NCI-H146 treated with DMSO at 0.1 percent for 48 hours (cell line): ENCODE measurements at regions not wholly inside any gene's neighbourhood (a gene's known extent, or its start where the extent isn't known, plus 50 kb on each side); places are given as distances from the start of the nearest gene placed in this dataset.
"Not testable (repeated sequence)": the region's sequence is repeated elsewhere in the genome, so short reads cannot be mapped to it uniquely, and the experiment has no call there.

Experiments
- DNase-seq: peaks from one replicate; lab custom pipeline; 2025; ENCODE audit not compliant: unreplicated experiment; lab: John Stamatoyannopoulos, UW

DNA sequence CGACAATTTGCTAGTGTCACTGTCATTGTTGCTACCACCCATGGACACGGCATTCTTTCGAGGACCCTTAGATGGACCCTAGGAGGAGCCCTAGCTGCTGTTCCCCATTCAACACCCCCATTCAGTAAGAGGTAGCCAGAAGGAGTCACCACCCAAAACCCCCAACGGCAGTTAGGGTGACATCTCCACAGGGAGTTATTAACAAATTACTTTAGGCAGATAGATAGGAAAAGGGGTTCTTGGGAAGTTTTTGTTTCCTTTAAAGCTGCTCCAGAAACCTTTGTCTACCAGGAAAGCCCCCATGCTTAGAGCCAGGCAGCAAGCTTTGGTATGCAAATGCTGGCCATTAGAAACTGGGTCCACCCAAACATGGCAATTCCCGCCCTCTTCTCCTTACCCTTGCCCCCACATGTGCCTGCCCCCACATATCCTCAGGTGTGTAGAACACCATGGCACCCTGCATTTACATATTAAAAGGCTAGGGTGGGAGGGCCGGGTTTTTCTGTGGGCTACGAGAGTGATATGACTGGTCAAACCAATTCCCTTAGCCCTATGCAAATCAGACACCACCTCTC is 190.9 kb downstream of the SLITRK6 start:
- no peak for DNase-seq

DNA sequence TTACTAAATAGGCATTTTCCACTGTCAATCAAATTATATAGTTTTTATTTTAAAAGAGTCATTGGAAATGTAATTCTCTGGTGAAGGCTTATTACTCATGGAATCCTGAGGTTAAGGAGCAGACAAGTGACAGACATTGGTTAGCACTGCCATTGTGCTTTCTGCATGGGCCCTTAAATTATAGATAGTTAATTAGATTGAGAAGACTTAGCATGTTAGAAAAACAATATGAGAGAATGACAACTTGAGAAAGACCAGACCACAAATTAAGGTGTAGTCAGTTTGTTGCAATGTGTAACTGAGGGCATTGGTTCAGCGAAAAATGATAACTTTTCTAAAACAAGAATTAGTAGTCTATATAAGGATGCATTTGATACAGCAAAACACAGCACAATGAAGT is 195.5 kb downstream of the SLITRK6 start:
- DNase-seq, result no peak

DNA sequence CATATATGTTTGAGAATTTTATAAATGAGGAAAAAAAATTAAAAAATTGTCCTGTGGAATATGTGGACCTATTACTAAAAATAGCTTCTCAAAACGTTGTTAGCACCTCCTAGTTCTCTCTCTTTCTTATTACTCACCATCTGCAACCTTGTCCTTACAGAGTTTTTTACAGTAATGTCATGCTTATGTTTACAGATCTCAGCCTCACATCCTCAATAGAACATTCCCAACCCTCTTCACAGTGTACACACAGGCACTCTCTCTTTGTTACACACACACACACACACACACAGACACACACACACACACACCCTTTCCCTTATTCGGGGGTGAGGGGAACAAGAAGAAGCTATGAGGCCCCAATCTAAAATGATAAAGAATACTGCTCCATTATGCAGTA is 197.7 kb downstream of the SLITRK6 start:
- DNase-seq, result no peak

DNA sequence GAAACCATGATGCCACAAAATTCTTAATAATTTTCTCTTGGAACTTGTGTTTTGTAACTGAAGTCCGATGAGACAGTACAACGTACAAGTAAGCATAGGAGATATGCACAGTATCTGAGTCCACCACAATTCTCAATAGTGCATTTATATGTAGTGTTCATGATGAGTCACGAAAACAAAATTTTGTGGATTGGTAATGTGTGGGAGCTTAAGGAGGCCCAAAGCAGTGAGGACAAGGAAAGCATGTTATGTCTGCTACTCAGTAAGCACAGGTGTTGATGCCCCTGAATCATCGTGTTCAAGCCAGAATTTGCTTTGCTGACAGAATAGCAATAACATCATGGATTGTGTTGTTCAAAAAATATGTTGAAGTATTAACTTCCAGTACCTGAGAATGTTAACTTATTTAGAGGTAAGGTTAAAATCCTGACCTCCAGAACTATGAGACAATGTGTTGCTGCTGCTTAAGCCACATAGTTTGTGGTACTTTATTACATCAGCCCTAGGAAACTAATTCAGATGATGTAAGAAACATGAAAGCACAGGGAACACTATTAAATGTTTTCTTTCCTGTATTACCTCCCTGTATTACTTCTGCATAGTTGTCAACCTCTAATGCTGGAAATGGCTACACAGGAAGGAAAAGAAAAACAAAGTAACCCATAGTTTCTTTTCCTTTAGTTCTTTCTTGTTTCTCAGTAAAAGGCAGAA is 201.3 kb downstream of the SLITRK6 start:
- no peak for DNase-seq

DNA sequence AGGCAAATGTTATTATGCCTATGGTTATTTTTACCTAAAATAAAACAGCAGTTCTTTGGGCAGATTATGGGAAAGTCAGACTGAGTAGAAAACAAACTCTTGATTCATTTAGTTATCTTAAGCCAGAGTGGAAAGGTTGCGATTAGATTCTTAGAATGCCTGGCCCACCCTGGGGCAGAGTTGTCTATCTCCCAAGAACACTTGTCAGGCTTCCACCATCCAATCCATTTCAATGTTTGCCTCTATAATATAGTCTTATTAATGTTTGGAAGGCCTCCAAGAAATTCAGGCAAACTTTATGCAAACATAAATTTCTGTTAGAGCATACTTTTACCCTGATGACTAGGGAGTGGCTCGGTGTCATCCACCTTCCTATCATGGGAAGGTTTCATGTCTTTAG is 207.0 kb downstream of the SLITRK6 start:
- no peak for DNase-seq

DNA sequence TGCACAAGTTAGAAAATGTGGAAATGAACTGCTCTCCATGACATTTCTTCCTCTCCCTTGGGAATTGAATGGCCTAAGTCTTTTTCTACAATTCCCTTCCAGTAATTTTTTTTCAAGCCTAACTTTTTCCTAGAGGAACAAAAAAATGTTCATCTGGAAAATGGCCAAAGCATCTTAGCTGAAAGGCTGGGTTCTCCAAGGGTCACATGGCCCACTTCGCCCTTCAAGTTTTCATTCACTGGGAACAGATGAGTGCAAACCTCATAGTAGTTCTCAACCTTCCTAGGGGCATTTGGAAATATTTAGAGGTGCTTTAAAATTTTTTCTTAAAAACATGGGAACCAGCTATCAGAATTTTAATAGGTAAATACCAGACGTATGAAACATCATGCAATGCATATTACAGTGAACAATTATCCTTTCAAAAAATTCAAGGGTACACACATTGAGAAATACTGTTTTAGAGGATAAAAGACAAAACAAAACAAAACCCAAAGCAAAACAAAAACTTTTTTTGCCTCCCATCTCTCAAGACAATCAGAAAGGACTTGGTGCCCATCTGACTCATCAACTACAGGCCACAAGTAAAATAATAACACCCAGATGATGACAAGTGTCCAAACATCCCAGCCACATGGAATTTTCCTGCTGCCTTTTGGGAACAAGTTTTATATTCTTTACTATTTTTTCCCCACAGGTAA is 208.8 kb downstream of the SLITRK6 start:
- no peak for DNase-seq

DNA sequence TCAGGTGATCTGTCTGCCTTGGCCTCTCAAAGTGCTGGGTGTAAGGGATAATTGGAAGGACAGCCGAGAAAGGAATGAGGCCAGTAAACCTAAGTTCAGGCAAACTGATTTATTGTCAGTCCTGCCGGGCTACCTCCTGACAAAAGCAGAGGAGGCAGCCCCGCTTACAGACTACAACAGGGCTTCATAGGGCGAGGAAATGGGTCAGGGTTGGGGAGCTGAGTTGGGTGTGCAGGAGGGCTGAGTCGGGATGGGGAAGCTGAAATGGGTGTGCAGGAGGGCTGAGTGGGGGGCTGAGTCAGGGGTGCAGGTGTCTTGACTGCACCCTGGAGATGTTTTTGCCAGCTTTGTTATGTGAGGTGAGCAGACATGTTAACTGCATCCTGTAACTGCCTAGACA is 210.2 kb downstream of the SLITRK6 start:
- no peak for DNase-seq

DNA sequence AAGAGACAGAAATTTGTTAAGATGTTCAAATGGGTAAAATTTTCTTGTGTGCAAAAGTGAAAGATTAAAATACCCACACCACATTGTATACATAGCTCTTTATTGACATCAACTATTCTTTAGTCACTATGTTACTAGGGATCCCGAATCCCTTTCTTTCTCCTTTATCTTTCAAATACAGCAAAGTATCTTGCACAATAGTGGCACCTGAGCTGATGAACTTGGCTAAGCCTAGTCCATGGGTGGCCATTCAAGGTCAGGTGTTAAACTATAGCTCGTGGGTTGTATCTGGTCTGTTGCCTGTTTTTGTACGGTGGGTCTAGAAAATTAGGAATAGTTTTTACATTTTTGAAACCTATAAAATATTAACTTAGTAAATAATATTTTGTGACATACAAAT is 210.9 kb downstream of the SLITRK6 start:
- no peak for DNase-seq

DNA sequence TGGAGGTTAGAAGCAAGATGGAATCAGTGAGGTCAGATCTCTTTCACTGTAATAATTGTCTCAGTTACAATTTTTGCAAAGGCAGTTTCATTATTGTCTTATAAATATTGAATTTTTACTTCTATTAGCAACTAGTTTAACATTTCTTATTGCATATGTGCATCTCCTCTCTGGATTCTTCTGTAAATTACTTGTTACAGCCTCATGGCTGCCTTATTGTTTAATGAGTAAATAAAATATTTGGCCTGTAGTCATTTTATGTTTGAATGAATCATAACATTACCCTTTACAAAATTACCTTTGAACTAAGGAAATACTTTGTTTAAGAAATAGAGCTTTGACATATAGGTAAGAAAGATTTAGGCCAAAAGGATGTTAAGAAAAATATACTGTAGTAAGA is 212.4 kb downstream of the SLITRK6 start:
- no peak for DNase-seq

DNA sequence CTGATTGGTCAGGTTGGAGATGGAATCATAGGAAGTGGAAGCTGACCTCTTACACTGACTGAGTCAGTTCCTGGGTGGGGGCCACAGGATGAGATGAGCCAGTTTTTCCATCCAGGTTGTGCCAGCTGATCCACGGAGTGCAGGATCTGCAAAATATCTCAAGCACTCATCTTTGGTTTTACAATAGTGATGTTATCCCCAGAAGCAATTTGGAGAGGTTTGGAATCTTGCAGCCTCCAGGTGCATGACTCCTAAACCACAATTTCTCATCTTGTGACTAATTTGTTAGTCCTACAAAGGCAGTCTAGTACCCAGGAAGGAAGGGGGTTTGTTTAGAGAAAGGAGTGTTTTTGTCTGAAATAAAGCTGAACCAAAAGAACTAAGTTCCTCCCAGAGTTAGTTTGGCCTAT is 212.8 kb downstream of the SLITRK6 start:
- DNase-seq, result no peak

DNA sequence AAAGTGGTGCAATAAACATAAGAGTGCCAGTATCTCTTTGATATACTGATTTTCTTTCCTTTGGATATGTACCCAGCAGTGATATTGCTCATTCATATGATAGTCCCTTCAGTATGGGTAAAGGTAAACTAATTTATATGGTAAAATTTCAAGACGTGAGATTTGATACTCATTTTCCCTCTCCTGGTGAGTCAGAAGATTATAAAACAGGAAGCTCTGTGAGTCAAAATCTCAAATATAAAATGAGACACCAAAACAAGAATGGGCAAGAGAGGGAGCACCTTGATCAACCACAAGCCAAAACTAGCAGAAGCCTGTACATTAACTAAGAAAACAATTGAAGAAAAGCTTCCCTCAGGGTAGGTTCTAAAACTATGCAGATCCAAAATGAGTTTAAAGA is 216.3 kb downstream of the SLITRK6 start:
- no peak for DNase-seq

DNA sequence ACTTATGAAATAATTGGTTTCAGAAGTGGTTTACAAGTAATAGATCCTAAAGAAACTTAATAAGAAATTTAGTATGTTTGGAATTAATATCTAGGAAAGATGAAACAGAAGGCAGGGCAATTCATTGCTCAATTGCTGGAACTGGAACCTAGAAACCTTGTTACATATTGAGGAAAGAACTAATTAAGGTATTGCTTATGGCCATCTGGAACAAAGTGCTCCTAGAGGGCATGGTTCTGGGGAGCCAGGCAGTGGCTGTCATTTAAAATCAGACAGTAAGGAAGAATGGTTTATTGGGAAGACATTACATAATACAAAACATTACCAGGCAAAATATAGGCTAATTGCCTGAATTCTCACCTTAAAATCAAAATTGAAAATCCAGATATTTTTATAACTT is 224.1 kb downstream of the SLITRK6 start:
- no peak for DNase-seq

DNA sequence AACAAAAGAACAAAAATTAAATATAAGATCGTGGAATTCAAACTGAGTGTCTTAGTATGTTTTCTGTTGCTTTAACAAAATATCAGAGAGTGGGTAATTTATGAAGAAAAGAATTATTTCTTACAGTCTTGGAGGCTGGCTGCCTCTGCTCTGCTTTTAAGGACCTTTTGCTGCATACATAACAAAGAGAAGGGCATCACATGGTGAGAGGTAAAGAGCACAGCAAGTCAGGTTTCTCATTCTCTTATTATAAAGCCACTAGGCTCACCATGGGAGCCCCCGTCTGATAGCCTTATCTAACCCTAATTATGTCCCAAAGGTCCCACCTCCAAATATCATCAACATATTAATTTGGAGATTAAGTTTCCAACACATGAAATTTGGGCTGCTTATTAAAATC is 231.3 kb downstream of the SLITRK6 start:
- DNase-seq, result peak; percentile 43

DNA sequence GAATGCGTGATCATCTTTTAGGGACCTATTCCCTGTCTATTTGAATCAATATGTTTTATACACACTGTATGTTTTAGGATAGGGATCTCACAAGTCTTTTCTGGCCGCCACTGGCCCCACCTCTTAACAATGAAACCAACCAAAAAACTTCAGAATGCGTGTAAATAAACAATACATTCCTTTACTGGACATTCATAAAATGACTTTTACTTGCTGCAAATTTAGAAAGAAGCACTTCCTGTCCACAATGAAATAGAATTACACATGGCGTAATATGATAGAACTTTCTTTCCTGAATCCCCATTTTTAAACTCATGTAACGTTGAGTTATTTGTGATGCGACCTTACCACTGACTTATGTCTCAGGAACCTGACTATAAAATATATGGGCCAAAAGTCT is 233.6 kb downstream of the SLITRK6 start:
- DNase-seq, result no peak

DNA sequence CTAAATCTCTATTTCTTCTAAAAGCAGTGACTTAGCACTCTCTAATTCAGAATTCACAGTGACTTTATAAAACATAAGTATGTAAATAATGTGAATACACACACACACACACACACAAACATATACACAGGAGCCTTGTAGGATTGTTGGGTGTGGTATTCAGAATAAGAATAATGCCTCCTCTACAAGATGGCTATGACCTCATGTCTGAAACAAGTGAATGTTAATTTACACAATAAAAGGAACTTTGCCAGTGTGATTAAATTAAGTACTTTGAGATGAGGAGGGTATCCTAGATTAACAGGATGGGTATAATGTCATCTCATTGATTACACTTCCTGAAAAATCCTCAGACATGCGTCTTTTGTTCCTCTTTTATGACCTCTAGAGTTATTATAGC is 234.6 kb downstream of the SLITRK6 start:
- no peak for DNase-seq

DNA sequence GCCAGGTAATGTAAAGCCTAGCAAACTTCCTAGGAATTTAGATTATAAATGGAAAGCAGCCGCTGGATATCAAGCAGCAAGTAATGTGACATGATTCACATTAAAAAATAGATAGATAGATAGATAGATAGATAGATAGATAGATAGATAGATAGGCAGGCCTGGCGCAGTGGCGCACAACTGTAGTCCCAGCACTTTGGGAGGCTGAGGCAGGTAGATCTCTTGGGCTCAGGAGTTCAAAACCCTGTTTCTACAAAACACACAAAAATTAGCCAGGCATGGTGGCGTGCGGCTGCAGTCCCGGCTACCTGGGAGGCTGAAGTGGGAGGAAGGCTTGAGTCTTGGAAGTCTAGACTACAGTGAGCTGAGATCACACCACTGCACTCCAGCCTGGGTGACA is 236.9 kb downstream of the SLITRK6 start:
- no peak for DNase-seq

DNA sequence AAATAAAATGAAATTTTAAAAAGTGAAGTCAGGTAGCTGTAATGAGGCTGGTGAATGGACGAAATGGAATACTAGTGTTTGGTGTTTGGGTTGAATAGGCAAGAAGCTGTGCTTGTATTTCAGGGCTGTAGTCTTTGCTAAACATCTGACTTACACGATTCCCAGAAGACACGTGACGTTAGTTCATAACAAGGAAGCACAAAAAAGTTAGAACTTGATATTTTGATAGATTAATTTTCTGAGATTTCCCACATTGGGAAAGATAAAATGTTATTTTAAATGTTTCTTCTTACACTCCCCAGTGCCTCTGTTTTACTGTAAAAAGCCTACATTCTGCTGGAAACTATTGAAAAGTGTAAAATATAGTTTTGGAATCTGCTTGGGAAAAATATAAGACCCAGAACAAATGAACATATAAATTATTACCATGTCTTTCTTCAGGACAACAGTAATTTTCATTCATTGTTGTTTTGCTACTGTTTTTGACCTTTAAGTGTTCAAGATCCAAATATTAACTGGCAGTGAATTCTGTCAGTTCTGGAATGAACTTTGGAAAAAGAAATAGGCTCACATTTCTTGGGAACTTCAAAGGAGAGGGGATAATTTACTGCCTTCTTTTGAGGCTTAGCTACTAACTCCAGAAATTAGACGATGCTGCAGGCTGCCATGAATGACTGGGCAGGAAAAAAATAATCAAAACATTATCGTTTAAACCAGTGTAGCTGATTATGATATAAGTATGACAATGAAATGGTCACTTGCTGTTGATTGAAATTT is 241.3 kb downstream of the SLITRK6 start:
- DNase-seq, result no peak

DNA sequence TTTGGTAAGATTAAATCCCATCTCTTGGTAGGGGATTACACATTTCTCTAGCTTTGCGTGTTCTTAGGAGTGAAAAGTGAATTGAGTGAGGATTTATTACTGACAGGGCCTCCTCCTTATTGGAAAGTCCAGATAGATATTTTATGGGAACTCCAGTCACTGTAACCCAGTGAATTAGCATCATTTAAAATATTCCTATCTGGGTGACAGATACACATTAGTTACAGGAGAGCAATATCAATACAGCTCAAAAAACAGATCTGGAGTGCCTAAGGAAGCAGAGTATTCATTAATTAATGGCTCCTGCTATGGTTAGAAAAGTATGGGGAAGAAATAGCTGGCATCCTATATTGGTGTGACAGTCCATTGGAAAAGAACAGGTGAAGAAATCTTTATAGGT is 248.2 kb downstream of the SLITRK6 start:
- DNase-seq, result no peak

DNA sequence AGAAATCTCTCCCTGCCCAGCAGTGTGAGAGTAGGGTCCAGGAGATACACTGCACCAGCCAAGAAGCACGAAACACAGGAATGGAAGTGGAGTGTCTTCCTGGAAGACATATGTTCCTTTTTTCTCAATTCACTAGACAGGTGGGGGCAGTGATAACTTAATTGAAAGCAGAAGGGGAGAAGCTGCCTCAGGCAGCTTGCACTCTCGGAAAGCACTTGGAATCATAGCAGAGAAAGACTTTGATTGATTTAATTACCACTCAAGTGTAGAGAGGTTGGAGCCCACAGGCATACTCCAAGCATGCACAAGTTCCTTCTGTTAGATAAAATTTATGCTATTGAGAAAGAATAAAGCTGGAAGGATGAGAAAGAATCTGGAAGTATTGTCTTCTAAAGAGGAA is 249.4 kb downstream of the SLITRK6 start:
- DNase-seq, result no peak

DNA sequence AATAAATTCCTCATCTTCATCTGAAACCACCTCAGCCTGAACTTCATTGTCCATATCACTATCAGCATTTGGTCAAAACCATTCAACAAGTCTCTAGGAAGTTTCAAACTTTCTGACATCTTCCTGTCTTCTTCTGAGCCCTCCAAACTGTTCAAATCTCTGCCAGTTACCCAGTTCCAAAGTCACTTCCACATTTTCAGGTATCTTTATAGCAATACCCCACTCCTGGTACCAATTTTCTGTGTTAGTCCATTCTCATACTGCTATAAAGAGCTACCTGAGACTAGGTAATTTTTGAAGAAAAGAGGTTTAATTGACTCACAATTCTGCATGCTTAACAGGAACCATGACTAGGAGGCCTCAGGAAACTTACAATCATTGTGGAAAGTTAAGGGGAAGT is 250.4 kb downstream of the SLITRK6 start:
- DNase-seq, result not testable (repeated sequence)

DNA sequence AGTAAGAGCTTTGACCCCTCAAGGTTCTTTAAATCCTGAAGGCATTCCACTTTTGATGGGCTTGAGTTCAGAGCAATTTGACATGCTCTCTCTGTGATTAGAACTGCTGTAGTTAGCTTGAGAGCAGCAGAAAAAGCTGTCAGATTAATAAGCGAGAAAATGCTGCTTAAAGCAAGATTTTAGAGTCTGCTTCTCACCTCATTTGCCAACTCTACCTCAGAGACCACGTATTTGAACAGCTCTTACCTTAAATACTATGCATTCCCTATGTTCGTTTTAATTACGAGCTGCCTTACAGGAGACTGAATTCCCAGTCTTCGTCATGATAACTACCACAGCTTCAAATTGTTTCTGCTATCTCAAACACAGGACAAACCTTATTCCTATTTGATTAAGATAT is 253.4 kb downstream of the SLITRK6 start:
- DNase-seq, result no peak

DNA sequence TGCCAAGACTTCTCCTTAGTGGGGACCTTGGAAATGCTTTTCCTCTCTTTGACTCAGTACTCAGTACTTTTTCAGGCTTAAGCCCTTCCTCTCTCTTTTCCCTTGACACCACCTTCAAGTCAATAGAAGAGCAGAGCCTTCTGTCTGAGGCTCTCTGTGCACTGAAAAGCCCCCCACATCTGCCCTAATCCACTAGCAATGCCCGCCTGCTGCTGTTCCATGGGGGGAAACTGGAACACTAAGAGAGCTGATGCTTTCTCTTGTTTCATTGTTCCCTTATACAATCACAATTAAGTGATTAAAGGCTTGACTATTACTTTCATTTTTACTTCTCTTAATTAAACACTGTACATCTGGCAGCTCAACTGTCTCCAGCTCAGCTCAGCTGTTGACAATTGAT is 254.5 kb downstream of the SLITRK6 start:
- peak; percentile 75 for DNase-seq
